GM18519 (cell line): ENCODE measurements at regions not wholly inside any gene's neighbourhood (a gene's known extent, or its start where the extent isn't known, plus 50 kb on each side); places are given as distances from the start of the nearest gene placed in this dataset.
"Not testable (repeated sequence)": the region's sequence is repeated elsewhere in the genome, so short reads cannot be mapped to it uniquely, and the experiment has no call there.

Experiments
- ATAC-seq: cut with Tn5 transposase; IDR thresholded peaks from one replicate; pipeline ENCODE4 v1.9.1; 2021; ENCODE audit warnings: mild to moderate bottlenecking, moderate library complexity; ENCODE audit not compliant: unreplicated experiment, low FRiP score

GRCh38 chr1:188986745-188987417 lies 1490.8 kb downstream of the BRINP3 start:
- no peak for ATAC-seq

DNA sequence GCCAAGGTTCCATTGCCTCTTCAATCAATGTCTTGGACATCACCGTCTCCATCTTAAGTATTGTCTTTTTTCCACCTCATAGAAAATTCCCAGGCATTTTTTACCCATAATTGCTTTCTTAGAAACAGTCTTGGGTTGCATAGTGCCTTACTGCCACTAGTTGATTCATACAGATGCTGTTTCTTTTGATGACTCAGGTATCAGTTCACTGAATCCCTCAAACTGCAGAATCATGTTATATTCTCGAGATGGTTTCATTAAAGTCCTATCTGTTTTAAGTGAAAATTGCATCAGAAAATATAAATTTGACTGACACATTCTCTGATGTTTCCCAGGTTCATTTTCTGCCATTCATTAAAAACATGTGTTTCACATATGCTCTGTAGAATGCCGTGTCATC lies 1489.1 kb downstream of the BRINP3 start:
- ATAC-seq, result no peak

DNA sequence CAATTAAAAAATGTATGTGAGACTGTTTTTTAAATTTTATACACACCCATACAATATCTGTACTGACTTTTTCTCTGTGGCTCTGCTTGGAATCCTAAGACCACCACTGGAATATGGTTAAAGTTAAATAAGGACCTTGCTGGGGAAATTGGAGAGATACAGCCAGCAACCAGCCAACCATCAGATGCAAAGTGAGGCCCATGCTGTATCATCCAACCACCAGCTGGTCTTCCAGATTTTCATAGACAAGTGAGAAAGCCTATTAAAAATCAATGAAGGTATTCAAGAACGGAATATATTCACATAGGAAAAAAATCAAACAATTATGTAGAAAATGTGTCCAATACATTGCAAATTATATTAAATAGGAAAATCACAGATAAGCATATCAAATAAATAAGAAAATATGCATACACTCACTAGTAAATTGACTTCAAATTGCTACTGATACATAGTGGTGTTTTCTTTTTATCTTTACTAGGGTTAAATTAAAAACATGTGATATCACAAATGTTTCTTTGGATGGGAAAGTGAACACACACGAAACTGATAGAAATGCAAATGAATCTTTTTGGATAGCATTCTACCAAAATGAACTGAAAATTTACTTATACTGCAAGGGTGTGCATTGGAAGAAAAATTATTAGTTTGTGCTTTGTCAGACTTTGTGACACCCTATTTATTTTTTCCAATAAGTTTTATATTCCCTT lies 1486.3 kb downstream of the BRINP3 start:
- ATAC-seq, result no peak

- ATAC-seq, result no peak
Observed at GRCh38 chr1:189007824-189008223, 1469.8 kb downstream of the BRINP3 start.

DNA sequence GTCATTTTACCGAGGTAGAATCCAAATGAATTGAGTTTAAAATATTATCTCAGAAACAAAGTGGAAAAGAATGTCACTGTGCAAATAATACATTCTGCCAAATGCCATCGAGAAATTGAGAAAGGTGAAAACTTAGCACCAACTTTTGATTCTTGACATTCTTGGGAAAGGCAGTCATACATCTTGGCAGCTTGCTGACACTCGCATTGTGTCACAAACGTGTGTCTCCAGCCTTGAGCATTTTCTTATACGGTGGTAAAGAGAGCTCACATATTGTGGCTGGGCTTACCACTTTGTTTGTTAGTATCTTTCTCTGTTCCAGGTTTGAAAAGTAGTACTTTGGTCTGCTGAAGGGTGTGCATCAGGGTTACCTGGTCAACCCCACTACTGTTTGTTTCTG lies 1456.1 kb downstream of the BRINP3 start:
- no peak for ATAC-seq

- ATAC-seq, result no peak
Observed at GRCh38 chr1:189022015-189022414, 1455.6 kb downstream of the BRINP3 start.

GRCh38 chr1:189027512-189027911 lies 1450.2 kb downstream of the BRINP3 start:
- ATAC-seq, result no peak

DNA sequence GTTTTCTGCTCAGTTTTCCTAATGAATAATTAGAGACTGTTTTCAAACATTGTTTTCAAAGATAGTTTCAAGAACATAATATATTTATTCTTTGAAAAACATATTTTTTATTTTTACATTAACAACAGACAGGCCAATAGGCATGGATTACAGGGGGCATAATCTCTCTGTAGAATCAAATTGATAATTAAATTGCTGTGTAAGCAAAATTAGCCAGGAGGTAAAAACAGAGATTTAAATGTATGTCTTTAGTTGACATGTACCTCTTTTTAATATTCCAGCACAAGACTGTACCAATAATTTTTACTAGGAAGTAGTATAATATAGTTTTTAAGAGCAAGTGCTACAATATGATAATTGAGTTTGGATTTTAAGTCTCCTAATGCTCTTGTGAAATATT lies 1444.5 kb downstream of the BRINP3 start:
- ATAC-seq, result no peak

DNA sequence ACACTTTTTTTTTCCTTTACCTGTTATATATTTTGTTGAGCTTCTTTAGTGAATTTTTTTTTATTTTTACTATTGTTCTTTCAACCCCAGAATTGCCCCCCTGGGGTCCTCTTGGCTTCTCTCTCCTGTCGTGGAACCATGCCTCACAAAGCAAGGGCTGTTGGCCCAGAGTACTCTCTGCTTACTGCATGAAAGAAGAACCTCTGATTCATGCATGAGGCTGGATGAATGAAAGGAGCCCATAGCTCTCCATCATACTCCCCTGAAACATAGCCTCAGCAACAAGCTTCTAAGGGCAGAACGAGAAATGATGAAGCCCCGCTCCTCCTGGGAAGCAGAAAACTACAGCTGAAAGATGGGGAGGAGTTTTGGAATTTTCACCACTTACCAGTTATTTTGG lies 1441.0 kb downstream of the BRINP3 start:
- no peak for ATAC-seq

GRCh38 chr1:189046127-189046526 lies 1431.5 kb downstream of the BRINP3 start:
- no peak for ATAC-seq

- ATAC-seq, result no peak
Observed at GRCh38 chr1:189084811-189085210, 1392.9 kb downstream of the BRINP3 start.

DNA sequence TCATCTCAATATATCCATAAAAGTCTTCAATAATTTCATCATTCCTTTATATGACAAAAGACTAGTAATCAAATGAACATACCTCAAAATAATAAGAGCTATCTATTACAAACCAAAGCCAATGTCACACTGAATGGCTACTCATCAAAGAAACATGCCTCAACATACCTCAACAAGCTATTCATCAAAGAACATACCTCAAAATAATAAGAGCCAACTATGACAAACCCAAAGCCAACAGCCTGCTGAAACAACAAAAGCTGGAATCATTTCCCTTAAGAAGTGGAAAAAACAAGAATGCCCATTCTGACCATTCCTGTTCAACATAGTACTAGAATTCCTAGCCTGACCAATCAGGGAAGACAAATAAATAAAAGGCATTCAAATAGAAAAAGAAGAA lies 1373.7 kb downstream of the BRINP3 start:
- ATAC-seq, result no peak

DNA sequence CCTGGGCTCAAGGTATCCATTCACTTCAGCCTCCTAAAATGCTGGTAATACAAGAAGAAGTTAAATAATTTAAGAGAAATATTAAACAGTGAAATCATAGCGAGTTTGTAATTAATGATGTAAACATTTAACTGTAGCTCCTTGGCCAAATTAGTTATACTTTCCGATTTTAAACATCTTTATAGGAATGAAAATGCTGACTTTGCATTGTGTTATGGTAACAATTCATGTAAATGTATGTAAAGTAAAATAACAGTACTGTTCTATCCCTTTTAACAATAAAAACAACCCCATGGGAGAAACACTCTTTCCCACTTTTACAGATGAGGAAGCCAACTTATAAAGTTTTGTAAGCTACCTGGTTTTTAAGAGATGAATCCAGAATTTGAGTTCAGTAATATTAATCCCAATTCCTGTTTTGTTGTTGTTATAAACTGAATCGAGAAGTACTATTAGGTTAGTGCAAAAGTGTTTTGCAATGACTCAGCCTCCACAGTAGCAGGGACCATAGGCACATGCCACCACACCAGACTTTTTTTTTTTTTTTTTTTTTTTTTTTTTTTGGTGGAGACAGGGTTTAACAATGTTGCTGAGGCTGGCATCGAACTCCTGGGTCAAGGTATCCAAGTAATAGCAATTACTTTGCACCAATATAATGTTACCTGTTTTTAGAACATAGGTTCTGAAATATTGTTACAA lies 1360.4 kb downstream of the BRINP3 start:
- no peak for ATAC-seq

GRCh38 chr1:189121941-189122340 lies 1355.7 kb downstream of the BRINP3 start:
- ATAC-seq, result no peak

GRCh38 chr1:189125694-189126093 lies 1352.0 kb downstream of the BRINP3 start:
- no peak for ATAC-seq

- no peak for ATAC-seq
Observed at GRCh38 chr1:189131576-189131975, 1346.1 kb downstream of the BRINP3 start.

DNA sequence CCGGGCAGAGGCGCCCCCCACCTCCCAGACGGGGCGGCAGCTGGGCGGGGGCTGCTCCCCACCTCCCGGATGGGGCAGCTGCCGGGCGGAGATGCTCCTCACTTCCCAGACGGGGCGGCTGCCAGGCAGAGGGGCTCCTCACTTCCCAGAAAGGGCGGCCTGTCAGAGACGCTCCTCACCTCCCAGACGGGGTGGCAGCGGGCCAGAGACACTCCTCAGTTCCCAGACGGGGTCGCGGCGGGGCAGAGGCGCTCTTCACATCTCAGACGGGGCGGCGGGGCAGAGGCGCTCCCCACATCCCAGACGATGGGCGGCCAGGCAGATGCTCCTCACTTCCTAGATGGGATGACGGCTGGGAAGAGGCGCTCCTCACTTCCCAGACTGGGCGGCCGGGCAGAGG lies 1337.9 kb downstream of the BRINP3 start:
- not testable (repeated sequence) for ATAC-seq

DNA sequence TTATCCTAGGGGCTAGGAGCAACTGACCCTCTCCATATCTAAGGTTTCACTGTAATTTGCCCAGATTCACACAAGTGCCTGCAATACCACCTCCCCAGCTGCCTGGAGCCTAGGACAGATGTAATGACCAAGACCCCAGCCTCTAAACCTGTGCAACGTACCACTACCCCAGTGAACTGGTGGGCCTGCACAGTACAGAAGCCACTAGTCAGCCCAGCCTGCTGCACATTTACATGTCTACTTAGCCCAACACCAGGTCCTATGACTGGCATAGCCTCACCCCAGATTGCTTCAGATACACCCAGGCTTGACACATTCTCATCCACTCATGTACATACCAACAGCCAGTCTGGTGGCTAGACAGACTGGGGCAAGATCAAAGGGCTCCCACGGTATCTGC lies 1336.6 kb downstream of the BRINP3 start:
- no peak for ATAC-seq

- no peak for ATAC-seq
Observed at GRCh38 chr1:189149547-189150375, 1327.9 kb downstream of the BRINP3 start.

- ATAC-seq, result no peak
Observed at GRCh38 chr1:189150624-189151023, 1327.0 kb downstream of the BRINP3 start.

GRCh38 chr1:189151361-189151760 lies 1326.3 kb downstream of the BRINP3 start:
- no peak for ATAC-seq
